ENCODE measurements at regions not wholly inside any gene's neighbourhood (a gene's known extent, or its start where the extent isn't known, plus 50 kb on each side); places are given as distances from the start of the nearest gene placed in this dataset.

GRCh38 chr1:73097917-73098316 lies 815.6 kb upstream of the NEGR1 start (continued):
- TF ChIP-seq TCF3 (IDR thresholded peaks at IDR 0.05; ENCODE audit: borderline replicate concordance, insufficient read depth, low read depth, low read length) (no peak), POU2F2 (IDR thresholded peaks at IDR 0.05; ENCODE audit: borderline replicate concordance, low read depth, low read length) (no peak), BMI1 (IDR thresholded peaks at IDR 0.05; ENCODE audit: borderline replicate concordance) (no peak), JUND (IDR thresholded peaks at IDR 0.05; ENCODE audit: low read depth, low read length) (no peak), FOXK2 (IDR thresholded peaks at IDR 0.05) (no peak), SMAD5 (IDR thresholded peaks at IDR 0.05; ENCODE audit: low read depth) (no peak)

GRCh38 chr1:73096841-73097240 lies 814.5 kb upstream of the NEGR1 start:
- Histone ChIP-seq H3K4me3 (no peak overlapping the region), H3K4me1 (ENCODE audit: control insufficient read depth, insufficient read depth, low read length) (no peaks in the 10 kb centered on the region), H3K9ac (ENCODE audit: control insufficient read depth, insufficient read depth, low read length) (no peak overlapping the region), H4K20me1 (ENCODE audit: control insufficient read depth, insufficient read depth) (no peaks in the 10 kb centered on the region), H3K4me2 (ENCODE audit: control insufficient read depth, insufficient read depth) (no peak overlapping the region), H3K27ac (ENCODE audit: control insufficient read depth, insufficient read depth) (no peak overlapping the region), H3K27me3 (replicated peaks in 1 of 2; ENCODE audit: control insufficient read depth in 2 of 2, insufficient read depth in 2 of 2, low read length in 1 of 2) (no peaks in the 10 kb centered on the region), H2AFZ (ENCODE audit: control insufficient read depth, low read depth, low read length) (no peak overlapping the region), H3K9me3 (replicated peaks; ENCODE audit: control insufficient read depth, insufficient read depth, low read length) (no peaks in the 10 kb centered on the region), H3K36me3 (ENCODE audit: control insufficient read depth in 2 of 2, insufficient read depth in 2 of 2, low read length in 1 of 2) (no peaks in the 10 kb centered on the region), H3K79me2 (ENCODE audit: control insufficient read depth, insufficient read depth, low read length) (no peaks in the 10 kb centered on the region)
- DNase-seq (ENCODE audit: low read depth, low spot score) (no peak), ATAC-seq (no peak), FAIRE-seq (no peak)
- RAD21 ChIA-PET (ENCODE audit: unreplicated experiment): no interaction called here
- CTCF ChIA-PET: interaction anchor here (0.6 kb wide), 1 partner anchor 1392 kb away, joined by 3 read pairs; no protein-coding TSS in a partner anchor
- intact Hi-C loops (cut with micrococcal nuclease; ENCODE audit: unreplicated experiment): no loop called here
- WGBS (ENCODE audit: insufficient coverage, insufficient replicate concordance, low lambda C conversion rate, missing lambda C conversion rate): 30% methylated on average over 1 of the region's 1 CpG
- in situ Hi-C loops (cut with MboI): no loop called here
- BruUV-seq (replicated peaks): no TSS peak
- POLR2A ChIA-PET: no interaction called here
- SMC1A ChIA-PET (ENCODE audit: uncharacterized antibody, unreplicated experiment): no interaction called here
- TF ChIP-seq RFX5 (IDR thresholded peaks at IDR 0.05; ENCODE audit: low read depth, low read length) (no peak), HDAC6 (IDR thresholded peaks at IDR 0.05; ENCODE audit: unreplicated experiment) (no peak), MTA2 (IDR thresholded peaks at IDR 0.05; ENCODE audit: low read depth) (no peak), PAX5 (IDR thresholded peaks at IDR 0.05; ENCODE audit: borderline replicate concordance, low read depth, low read length) (no peak), MEF2B (IDR thresholded peaks at IDR 0.05; ENCODE audit: partially characterized antibody, poor library complexity, severe bottlenecking) (no peak), RBBP5 (conservative IDR thresholded peaks at IDR 0.05) (no peak), ZNF274 (IDR thresholded peaks at IDR 0.05; ENCODE audit: insufficient read depth, insufficient read length) (no peak), TCF12 (IDR thresholded peaks at IDR 0.05; ENCODE audit: low read depth, low read length) (no peak), EZH2 (IDR thresholded peaks at IDR 0.05; ENCODE audit: borderline replicate concordance, control insufficient read depth, low read depth, low read length) (no peak), POLR2A (IDR thresholded peaks at IDR 0.05; ENCODE audit: low read depth, low read length) (no peak), REST (IDR thresholded peaks at IDR 0.05; ENCODE audit: low read depth, low read length) (no peak), EGR1 (IDR thresholded peaks at IDR 0.05; ENCODE audit: borderline replicate concordance in 1 of 2, low read depth in 2 of 2, low read length in 2 of 2) (no peak), CTCF (IDR thresholded peaks at IDR 0.05 in 2 of 3, conservative IDR thresholded peaks at IDR 0.05 in 1 of 3; ENCODE audit: control insufficient read depth in 2 of 3, extremely low read depth in 1 of 3, insufficient read depth in 1 of 3, low read depth in 3 of 3, low read length in 3 of 3) (no peak), MYB (IDR thresholded peaks at IDR 0.05; ENCODE audit: borderline replicate concordance, low read depth, low read length) (no peak), EED (IDR thresholded peaks at IDR 0.05; ENCODE audit: low read depth) (no peak)
